ENCODE measurements at regions not wholly inside any gene's neighbourhood (a gene's known extent, or its start where the extent isn't known, plus 50 kb on each side); places are given as distances from the start of the nearest gene placed in this dataset.
"Not testable (repeated sequence)": the region's sequence is repeated elsewhere in the genome, so short reads cannot be mapped to it uniquely, and the experiment has no call there.

DNA sequence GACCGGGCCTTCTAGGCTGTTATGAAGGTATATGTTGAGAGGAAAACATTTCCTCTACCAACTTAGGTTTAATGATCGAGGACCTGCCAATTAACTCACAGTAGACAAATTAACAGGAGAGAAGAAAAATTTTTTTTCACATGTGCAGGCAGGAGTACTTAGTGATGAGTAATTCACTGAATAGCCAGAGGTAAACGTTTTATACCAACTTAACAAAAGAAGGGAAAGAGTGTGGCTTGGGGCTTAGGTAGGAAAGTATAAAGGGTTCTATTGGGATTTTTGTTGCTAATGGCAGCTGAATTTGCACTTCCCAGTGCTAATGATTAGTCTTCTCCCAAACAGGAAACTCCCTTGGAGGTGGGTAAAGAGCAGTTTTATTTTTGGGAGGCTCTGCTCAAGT lies 121.6 kb upstream of the HS3ST4 start:
- intact Hi-C loops (cut with DNase I): no loop called here
- DNase-seq: no peak

DNA sequence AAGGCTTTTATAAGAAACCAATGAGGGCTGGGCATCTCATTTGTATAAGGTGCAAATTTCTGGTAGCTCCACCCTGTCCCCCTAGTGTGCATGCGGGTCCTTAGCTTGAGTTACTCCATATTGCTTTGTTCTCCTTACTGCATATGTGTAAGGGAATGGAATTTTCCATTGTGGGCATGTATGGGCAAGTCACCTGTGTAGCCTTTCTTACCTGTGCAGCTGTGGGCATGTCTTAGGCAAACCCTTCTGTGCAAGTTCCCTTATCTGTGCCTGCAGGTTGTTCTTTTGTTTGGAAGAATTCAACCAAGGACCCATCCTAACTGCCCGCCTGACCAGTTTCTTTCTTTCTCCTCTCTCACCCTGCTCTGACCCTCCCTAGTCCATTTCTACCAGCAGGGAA lies 122.8 kb upstream of the HS3ST4 start:
- intact Hi-C loops (cut with DNase I): no loop called here
- no peak for DNase-seq

DNA sequence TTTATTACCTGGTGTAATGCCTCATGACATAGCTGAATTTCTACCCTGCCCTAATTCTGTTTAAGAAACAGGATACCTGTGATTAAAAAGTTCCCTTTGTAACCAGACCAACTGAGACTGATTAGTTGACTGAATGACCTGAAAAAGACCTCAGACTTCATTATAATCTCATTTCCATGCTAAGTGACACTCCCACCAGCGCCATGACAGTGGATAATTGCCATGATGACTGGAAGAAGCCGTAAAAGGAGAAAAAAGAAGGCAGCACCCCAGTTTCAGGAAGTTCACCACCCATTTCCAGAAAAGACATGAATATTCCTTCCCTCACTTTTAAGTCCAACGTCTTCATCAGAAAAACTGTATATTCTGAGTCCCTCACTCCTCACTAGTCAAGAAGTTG lies 125.6 kb upstream of the HS3ST4 start:
- intact Hi-C loops (cut with DNase I): no loop called here
- no peak for DNase-seq

DNA sequence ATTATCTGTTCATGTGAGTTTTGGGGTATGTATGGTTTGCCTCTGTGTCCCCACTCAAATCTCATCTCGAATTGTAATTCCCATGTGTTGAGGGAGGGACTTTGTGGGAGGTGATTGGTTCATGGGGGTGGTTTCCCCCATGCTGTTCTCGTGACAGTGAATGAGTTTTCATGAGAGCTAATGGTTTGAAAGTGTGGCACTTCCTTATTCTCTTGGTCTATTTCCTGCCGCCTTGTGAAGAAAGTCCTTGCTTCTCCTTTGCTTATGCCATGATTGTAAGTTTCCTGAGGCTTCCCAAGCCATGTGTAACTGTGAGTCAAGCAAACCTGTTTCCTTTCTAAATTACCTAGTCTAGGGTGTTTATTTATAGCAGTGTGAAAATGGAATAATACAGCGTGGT lies 128.1 kb upstream of the HS3ST4 start:
- intact Hi-C loops (cut with DNase I): no loop called here
- DNase-seq: no peak

DNA sequence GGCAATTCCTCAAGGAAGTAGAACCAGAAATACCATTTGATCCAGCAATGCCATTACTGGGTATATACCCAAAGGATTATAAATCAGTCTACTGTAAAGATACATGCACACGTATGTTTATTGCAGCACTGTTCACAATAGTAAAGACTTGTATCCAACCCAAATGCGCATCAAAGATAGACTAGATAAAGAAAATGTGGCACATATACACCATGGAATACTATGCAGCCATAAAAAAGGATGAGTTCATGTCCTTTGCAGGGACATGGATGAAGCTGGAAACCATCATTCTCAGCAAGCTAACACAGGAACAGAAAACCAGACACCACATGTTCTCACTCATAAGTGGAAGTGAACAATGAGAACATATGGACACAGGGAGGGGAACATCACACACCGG lies 130.0 kb upstream of the HS3ST4 start:
- intact Hi-C loops (cut with DNase I); DNase-seq: not testable (repeated sequence)

DNA sequence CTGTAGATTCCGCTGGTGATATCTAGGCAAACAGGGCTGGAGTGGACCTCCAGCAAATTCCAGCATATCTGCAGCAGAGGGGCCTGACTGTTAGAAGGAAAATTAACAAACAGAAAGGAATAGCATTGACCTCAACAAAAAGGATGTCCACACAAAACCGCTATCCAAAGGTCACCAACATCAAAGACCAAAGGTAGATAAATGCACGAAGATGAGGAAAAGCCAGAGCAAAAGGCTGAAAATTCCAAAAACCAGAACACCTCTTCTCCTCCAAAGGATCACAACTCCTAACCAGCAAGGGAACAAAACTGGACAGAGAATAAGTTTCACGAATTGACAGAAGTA lies 134.8 kb upstream of the HS3ST4 start:
- intact Hi-C loops (cut with DNase I); DNase-seq: not testable (repeated sequence)

DNA sequence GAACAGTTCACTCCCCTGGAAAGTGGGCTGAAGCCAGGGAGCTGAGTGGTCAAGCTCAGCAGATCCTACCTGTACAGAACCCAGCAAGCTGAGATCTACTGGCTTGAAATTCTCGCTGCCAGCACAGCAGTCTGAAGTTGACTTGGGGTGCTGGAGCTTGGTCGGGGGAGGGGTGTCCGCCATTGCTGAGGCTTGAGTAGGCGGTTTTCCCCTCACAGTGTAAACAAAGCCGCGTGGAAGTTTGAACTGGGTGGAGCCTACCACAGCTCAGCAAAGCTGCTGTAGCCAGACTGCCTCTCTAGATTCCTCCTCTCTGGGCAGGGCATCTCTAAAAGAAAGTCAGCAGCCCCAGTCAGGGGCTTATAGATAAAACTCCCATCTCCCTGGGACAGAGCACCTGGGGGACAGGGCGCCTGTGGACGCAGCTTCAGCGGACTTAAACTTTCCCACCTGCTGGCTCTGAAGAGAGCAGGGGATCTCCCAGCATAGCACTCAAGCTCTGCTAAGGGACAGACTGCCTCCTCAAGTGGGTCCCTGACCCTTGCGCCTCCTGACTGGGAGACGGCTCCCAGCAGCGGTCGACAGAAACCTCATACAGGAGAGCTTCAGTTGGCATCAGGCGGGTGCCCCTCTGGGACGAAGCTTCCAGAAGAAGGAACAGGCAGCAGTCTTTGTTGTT lies 135.3 kb upstream of the HS3ST4 start:
- intact Hi-C loops (cut with DNase I); DNase-seq: not testable (repeated sequence)

DNA sequence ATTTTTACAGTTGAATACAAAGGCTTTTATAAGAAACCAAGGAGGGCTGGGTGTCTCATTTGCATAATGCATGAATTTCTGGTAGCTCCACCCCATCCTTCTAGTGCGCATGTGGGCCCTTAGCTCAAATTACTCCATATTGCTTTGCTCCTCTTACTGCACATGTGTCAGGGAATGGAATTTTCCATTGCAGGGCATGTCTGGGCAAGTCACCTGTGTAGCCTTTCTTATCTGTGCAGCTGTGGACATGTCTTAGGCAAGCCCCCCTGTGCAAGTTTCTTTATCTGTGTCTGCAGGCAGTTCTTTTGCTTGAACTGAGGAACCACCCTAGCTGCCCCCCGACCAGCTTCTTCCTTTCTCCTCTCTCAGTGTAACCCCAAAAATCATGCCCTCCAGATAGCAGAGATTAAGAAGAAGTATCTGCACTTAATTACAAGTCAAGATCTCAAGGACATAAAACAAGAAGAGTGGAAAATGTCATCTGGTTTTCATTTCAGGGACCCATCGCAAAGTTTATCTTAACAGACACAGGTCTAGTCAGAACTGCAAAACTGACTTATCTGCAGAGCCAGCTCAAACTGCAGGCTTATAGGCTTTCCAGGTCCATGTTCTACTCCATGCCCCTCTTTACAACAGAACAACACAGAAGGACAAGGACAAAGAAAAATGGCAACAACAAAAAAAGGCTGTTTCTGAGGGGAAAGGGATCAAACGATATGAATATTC lies 137.9 kb upstream of the HS3ST4 start:
- peak in 1 of 42 donors; percentile 3 for DNase-seq
- intact Hi-C loops (cut with DNase I): no loop called here

DNA sequence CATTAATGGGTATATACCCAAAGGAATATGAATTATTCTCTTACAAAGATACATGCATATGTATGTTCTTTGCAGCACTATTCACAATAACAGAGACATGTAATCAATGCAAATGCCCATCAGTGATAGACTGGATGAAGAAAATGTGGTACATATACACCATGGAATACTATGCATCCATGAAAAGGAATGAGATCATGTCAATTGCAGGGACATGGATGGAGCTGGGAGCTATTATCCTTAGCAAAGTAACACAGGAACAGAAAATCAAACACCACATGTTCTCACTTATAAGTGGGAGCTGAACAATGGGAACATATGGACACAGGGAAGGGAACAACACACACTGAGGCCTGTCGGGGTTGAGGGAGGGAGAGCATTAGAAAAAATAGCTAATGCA lies 141.1 kb upstream of the HS3ST4 start:
- intact Hi-C loops (cut with DNase I): no loop called here
- no peak for DNase-seq

DNA sequence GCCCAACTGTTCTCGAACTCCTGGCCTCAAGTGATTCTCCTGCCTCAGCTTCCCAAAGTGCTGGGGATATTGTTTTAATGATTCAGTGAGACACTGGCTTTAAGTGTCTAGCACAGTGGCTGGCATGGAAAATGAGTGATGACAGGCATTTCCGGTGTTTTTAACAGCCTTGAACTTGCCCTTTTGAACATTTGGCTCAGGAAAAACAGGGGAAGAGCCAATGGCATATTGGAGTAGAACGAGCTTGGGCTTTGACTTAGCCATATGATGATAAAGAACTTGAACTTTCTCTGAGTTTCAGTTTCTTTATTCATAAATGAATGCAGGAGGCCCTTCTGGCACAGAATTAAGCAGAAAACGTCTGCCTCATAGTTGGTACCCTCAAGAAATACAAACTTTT lies 145.0 kb upstream of the HS3ST4 start:
- intact Hi-C loops (cut with DNase I): no loop called here

DNA sequence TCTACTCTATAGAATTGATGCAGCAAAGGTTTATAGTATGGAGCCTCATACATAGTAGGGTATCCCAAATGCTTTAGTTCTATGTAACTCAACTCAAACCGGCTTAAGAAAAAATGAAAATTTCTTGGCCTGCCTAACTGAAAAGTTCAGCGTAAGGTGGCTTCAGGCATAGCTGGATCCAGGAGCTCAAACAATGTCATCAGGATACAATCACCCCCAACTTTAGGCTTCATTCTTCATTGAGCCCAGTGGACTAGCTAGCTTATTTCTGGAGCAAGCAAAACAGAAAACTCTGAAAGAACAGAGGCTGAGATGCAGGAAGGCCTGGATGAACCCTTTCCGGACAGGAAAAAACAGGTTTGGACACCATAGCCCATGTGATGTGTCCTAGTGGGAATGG lies 147.5 kb upstream of the HS3ST4 start:
- DNase-seq: no peak
- intact Hi-C loops (cut with DNase I): no loop called here

More for the DNA sequence above, 145.0 kb upstream of the HS3ST4 start:
- no peak for DNase-seq

DNA sequence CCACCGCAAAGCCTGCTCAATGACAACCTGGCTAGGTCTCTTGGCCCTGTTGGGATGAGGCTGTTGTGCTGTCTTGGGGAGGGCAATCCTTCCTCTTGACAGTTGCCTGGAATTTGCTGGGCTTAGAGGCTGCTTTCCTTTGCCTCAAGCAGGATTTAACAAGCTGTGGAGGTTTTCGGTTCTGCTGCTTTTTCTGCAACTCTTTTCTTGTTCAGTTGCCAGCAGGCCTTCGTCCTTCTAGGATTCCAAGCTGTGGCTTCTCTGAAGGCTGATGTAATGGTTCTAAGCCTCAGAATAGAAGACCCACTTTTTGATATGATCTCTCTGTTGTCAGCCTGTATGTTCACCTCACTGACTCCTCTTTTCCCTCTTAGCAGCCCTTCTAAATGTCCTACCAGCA lies 149.5 kb upstream of the HS3ST4 start:
- DNase-seq: peak in 1 of 42 donors; percentile 31
- intact Hi-C loops (cut with DNase I): no loop called here

DNA sequence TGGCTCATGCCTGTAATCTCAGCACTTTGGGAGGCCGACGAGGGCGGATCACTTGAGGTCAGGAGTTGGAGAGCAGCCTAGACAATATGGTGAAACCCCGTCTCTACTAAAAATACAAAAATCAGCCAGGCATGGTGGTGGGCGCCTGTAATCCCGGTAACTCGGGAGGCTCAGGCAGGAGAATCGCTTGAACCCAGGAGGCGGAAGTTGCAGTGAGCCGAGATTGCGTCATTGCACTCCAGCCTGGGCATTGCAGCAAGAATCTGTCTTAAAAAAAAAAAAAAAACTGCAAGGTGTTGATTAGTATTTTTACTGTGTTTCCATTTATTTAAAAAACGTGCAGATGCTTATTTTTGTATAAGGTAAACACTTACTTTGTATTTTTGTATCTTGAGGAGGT lies 152.0 kb upstream of the HS3ST4 start:
- DNase-seq: not testable (repeated sequence)

DNA sequence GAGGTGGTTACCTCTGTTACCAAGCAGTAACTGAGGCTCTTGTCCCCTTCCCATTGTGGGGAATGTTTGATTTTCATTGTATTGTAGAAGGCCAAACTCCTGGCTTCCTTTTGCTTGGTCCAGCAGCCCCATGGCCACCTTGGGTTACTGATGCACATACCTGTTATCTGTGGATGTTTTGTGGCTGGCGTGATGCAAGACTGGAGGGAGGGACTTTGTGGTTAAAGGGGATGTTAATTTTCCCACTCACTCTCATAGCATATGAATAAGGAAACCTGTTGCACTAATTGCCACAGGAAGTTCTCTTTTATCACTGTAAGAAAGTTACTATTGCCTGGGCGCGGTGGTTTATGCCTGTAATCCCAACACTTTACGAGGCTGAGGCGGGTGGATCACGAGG lies 168.6 kb upstream of the HS3ST4 start:
- DNase-seq: no peak
- intact Hi-C loops (cut with DNase I): no loop called here

More for the DNA sequence above, 152.0 kb upstream of the HS3ST4 start:
- intact Hi-C loops (cut with DNase I): not testable (repeated sequence)

DNA sequence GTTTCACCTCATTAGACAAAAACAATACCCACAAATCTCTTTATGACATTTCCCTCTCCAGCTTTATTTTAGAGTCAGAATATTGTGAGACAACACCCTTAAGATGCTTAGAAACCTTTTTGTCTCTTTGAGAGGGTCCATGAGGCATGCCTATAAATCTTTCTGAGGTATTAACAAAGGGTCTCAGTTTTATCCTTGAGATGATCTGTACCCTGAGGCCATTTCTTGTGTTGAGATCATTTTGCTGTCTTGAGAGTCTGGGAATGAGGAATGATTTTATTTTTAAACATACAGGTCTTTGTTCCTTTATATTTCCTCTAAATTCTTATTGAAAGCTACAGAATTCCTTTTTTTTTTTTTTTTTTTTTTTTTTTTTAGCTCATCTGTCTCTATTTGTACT lies 179.7 kb upstream of the HS3ST4 start:
- intact Hi-C loops (cut with DNase I): no loop called here
- no peak for DNase-seq

DNA sequence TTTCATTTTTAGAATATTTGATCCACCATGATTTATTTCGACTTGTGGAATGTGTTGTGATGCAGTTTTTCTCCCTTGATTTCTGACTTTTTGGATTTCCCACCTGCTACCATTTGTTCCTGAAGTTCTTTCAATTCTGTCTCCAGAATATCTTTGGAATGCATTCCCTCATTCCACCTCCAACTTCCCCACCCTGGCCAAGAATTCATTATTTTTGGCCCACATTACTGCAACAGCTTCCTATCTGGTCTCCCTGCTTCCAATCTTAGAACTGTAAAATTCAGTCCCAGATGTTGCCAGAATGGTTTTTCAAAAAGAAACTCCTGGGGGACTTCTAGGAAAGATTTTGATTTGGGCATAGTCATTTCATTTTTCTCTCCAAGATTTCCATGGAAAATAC lies 182.3 kb upstream of the HS3ST4 start:
- intact Hi-C loops (cut with DNase I): no loop called here
- no peak for DNase-seq

DNA sequence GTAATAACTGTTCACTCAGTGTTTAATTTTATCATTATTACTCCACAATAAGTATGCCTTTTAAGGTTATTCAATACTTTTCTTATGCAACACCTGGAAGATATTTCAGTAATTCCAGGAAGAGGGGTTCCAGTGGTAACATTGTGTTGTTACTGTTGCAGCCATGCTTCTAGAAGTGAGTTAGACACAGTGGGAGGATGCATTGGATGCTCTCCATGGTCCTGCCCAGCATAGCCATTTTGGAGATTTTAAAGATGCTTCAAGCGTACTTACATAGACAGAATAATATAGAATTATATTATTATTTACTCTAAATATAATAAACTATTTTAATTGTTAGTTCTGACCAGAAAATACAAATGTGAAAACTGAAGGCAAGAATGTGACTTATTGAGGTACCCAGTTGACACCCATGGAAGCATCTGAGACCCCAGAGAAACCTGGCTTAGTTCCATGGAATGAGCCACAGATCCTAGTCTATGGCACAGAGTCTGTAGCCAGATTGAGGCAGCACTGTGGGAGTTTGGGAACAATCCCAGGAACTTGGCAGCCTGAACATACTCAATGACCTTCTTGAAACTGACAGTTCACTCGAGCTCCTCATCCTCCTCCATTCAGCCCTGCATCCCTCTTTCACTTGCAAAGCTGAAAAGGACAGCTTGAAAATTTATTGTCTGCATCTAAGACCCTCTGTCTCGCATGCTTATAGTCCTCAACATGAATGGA lies 190.1 kb upstream of the HS3ST4 start:
- no peak for DNase-seq
- intact Hi-C loops (cut with DNase I): no loop called here

DNA sequence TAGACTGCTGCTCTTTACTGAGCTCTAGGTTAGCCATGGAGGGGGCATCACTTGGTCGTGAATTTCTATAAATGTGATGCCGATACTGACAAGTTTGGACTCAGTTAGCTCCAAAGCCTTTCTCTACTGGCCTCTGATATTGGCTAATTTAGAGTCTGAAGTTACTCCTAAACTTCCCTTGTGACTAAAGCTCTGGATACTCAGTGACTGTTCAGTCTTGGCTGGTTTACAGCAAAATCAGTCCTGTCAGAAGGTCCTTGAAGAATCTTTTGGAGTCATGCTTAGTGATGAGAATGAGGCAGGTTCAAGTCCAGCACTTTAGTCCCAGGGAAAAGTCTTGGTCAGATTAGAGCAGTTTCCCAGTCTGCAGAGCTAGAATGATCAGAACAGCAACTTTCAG lies 197.5 kb upstream of the HS3ST4 start:
- no peak for DNase-seq
- intact Hi-C loops (cut with DNase I): no loop called here

DNA sequence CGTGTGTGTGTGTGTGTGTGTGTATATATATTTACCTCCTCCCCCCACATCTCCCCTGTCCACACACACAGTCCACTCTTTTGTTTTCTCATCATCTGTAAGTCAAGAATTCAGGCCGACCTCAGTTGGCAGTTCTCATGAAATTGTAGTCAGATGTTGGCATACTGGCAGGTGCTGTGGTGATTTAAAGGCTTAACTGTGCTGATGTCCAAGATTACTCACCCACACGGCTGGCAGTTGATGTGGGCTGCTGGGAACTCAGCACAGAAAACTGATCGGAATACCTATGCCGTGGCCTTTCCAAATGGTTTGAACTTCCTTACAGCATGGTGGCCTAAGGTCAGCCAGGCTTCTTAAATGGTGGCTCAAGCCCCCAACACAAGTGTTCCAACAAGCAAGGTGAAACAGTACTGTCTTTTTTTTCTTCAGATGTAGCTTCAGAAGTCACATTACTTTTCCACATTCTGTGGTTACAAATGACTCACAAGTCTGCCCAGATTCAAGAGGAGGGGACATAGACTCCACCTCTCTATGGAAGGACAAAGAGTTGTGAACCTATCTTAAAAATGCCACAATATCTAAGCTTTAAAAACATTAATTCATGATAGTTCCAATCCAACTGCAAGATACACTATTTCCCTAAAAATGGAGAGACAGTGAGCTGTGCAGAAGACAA lies 198.5 kb upstream of the HS3ST4 start:
- DNase-seq: no peak
- intact Hi-C loops (cut with DNase I): no loop called here

DNA sequence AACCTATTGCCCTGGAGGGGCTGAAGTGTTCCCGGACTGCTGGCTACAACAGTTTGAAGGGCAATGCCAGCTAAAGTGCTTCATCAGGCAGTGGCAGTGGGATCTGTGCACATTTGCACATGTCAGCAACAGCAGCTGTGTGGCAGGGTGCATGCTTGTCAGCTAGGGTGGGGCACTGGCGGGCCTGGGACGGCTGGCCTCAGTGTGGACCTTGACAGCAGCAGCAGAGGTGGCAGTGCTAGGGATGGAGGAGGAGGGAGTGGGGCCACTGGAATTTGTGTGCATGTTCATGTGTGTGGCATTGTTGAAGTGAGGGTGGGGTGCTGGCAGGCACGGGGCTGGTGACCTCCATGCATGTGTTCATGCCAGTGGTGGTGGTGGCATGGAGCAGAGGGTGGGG lies 203.3 kb upstream of the HS3ST4 start:
- intact Hi-C loops (cut with DNase I): no loop called here
- no peak for DNase-seq
